ENCODE measurements at regions not wholly inside any gene's neighbourhood (a gene's known extent, or its start where the extent isn't known, plus 50 kb on each side); places are given as distances from the start of the nearest gene placed in this dataset.

DNA sequence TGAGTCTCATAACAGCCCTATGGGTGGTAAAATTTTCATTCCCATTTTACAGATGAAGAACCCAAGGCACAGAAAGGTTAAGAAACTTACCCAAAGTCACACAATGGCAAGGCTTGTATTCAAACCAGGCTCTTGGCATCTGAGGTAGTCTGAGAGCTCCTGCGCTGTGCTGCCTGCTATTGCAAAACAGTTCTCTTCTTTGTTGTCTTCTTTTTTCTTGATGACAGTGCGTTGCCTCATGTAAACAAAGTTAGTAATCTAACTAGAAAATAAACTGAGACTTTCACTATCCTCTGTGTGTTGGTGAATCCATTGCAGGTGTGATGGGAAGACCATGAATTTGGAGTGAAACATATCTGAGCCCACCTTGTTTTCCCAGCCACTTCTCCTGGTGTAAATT is 240.8 kb downstream of the PTEN start:
- no peak for DNase-seq (ENCODE audit: low read depth in 4 of 4, low spot score in 3 of 4)

DNA sequence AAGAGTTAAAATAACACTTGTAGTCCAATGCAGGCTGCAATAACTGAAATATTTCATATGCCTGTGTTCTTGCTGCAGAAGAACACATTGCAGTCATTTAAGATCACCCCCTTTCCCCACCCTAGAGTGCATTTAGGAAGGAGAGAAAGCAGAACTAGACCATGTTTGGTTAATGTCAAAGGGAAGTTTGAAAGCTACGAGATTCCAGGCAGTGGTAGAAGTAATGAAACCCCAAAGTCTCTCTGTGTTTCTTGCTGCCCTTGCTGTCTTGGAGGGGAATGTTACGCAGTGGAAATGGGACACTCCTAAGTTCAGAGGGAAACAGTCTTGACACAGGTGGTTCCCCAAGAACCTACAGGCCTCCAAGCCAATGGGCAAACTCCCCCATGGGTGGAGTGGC is 242.9 kb downstream of the PTEN start:
- DNase-seq (ENCODE audit: low read depth in 4 of 4, low spot score in 3 of 4), result no peak

DNA sequence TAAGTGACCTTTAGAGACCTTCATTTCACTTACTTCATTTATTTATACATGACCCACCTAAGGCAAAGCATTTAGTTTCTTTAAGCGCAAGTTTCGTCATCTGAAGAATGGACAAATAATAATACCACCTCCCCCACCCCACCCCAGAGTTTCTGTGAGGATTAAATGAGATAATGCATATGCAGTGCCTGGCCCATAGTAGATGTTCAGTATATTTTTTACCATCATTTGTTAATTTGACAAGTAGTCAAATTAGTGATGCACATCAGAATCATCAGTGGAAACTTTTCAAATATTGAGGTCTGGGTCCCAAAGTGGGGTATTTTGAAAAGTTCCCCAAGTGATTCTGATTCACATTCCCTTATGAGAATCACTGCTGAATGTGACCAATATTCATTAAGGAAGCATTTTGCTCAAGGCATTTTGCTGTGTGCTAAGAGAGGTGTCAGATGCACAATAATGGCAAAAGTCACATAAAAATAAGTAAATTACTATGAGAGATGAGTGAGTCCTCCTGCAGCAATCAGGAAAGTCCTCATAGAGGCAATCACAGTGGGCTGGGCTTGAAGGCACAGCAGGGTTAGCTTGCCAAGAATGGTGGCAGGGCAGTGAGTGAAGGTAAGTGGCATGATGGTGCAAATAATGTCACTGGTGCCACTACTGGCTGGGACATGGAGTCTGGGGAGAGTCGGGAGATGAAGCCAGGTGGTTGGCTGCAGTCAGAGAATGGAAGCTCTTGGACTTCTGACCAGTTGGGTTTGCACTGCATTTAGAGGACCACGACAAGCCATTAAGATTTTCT is 244.1 kb downstream of the PTEN start:
- DNase-seq (ENCODE audit: low read depth in 4 of 4, low spot score in 3 of 4), result no peak

DNA sequence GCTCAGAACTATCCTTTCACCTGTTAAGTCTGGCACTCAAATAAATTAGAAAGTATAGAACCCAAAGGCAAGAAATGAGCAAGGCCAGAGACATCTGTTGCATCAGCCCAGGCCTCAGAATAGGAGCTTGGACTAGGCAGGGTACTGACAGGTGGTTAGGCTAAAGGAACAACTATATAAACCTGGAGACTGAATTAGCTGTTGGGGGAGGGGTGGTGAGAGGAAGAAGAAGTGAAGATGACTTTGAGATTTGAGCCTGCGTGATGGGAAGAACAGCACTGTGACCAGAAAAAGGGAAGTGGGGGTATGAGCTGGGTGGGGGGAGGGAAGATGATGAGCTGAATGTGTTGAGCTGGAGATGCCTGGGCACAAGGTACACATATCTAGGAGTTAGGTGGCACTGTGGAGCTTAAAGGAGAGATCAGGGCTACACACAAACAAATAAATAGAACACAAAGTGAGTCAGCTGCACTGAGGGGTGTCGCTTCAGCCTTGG is 244.7 kb downstream of the PTEN start:
- DNase-seq (ENCODE audit: low read depth in 4 of 4, low spot score in 3 of 4), result no peak

DNA sequence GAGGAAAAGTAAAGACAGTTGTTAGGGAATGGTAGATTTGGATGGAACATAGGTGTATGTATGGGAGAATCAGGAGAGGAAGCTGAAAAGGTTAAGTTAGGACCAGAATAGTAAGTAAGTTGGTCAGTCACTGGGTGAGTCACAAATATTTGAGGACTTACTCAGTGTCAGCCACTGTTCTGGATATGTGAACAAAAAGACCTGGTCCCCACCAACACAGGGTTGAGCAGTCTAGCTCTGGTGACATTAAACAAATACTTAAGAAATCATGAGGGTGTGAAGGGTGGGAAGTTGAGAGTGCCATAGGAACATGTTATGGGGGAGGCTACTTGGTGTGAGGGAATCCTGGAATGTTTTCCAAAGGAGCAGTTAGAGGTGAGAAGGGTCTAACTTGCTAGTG is 246.9 kb downstream of the PTEN start:
- no peak for DNase-seq (ENCODE audit: low read depth in 4 of 4, low spot score in 3 of 4)

DNA sequence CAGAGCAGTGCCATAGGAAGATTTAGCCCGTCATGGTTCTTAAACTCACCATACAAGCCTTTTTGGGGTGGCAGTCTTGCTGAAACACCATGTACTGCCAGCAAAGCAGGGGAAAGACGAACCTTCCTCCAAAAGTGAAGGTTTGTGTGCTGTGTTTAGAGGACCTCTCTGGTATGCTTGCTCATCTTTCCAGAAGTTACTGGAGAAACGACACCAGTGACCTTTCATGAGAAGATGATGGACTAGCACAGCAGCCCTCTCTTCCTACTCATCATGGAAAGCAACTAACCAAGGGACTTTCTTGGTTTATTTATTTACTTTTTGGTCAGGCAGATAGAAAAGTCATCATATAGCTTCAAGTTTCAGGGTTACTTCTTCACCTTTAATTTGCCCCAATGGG is 247.4 kb downstream of the PTEN start:
- no peak for DNase-seq (ENCODE audit: low read depth in 4 of 4, low spot score in 3 of 4)

DNA sequence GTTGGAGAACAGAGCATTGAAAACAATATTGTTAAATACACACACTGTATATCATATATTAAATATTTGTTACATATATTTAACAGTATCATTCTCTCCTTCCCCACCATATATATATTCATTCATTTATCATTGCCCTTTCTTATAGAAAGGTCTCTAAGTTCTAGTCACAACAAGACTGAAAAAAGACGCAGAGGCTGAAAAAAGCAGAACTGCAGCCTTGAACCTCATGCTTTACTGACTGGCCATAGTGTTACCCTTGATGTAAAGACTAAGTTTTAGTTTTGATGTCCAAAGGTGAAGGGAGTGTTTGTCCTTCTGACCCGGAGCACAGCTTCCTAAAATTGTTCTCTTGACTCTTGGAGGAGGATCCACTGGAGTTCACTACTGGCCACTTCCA is 247.9 kb downstream of the PTEN start:
- no peak for DNase-seq (ENCODE audit: low read depth in 4 of 4, low spot score in 3 of 4)

DNA sequence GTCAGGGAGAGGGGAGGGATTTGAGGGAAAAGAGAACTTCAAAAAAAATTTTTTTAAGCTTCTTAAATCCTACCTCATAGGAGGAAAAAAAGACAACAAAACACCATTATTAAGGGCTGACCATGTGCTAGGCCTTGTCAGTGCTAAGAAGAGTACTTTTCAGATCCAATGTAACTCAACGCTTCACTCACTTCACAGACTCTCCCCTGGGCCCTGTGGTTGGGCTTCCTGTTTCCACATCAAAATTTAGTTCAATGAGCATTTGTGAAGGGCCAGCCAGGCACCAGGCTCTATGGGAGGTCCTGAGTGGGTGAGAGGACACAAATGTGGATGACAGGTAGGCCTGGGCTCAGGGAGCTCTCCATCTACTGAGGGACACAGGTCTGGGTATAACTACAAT is 249.8 kb downstream of the PTEN start:
- DNase-seq (ENCODE audit: low read depth in 4 of 4, low spot score in 3 of 4), result no peak

DNA sequence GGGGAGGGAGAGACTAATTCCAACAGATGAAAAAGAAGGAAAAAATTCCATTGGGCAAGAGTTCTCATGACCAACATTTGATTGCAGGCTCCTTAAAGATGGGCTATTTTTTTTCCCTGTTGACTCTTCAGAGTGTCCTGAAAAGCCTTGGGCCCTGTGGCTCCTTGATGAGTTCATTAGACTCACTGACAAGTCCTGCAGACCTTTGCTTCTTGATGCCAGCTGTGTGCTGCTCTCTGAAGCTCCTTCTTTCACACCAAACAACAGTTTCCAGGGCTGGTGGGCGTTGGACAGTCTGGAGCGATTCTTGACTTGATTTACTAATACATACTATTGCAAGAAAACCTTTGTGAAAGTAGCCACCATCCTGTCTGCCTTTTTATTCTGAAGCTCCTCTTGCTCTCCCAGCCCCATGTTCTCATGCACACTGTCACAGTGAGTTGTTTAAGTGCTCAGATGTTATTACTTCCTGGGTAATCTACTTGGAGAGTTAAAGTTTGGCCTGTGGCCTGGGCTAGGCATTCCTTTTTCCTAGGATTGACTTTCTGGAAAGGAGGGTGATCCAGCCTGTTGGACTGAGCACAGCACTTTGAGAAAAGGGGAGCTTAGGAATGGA is 250.3 kb downstream of the PTEN start:
- DNase-seq (ENCODE audit: low read depth in 4 of 4, low spot score in 3 of 4), result no peak

DNA sequence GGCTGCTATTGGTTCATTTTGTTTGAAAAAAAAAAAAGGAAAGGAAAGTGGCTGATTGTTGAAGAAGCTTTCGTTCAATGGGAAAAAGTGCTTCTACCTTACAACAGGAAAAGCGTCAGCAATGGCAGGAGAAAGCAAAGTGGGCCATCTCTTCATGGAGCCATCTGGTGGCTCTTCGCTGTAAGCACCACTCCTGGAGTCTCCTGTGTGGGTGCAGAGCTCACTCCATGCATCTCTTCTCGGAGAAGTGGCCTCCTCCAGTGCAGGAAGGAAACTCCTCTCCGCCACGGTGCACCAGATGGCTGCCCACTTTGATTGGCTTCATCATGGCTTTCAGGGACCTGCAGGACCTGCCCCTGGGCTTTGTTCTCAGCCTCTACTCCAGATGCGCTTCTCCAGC is 250.9 kb downstream of the PTEN start:
- DNase-seq (ENCODE audit: low read depth in 4 of 4, low spot score in 3 of 4), result no peak

DNA sequence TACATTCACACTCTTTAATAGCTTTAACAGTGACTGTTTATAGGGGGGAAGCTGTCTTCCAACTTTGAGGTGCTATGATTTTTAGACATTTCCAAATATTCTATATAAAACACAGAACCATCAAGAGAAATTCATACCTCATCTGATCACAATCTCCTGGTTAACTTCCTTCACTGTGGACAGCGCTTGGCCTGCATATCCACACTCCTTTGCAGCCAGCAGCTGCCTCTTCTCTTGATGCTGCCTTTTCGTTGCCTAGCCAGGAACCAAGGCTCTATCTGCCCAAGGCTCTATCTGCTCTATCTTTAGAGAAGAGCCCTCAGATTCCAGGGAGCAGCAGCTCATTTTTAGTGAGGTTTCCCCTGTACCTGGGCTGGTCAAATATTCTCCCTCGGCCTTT is 252.0 kb downstream of the PTEN start:
- DNase-seq (ENCODE audit: low read depth in 4 of 4, low spot score in 3 of 4), result no peak

DNA sequence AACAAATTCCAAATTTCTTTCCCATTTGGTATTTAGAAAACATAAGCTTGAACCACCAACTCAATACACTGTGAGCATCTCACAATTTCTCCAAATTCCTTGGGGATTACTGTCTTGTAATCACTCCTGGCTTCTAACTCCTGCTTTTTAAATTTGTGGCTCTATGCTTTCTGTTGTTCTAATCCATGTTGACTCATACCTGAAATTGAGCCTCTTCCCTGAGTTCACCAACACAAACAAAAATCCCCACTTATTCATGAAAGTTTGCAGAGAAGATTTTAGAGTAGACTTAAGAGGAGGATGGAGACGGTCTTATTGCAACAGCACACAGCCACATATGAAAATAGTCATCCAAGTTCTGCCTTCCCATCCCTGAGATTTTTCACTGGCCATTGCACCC is 252.5 kb downstream of the PTEN start:
- no peak for DNase-seq (ENCODE audit: low read depth in 4 of 4, low spot score in 3 of 4)

DNA sequence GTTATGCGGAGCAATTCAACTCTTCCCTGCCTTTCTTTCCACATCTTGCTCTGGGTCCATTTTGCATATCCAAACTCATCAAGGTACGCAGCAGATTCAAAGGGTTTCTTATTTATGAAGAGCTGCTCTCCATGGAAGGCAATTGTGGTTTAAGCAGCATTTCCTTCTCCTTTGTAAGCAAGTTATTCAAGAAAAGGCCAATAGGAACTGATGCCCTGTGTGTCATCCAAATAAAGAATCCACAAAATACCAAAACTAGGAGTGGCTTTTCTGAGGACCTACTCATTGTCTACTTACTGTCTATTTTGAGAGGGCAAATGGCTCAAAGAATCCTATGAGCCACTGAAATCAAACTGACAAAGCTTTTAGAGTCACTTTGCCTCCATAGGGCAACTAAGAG is 253.1 kb downstream of the PTEN start:
- no peak for DNase-seq (ENCODE audit: low read depth in 4 of 4, low spot score in 3 of 4)

DNA sequence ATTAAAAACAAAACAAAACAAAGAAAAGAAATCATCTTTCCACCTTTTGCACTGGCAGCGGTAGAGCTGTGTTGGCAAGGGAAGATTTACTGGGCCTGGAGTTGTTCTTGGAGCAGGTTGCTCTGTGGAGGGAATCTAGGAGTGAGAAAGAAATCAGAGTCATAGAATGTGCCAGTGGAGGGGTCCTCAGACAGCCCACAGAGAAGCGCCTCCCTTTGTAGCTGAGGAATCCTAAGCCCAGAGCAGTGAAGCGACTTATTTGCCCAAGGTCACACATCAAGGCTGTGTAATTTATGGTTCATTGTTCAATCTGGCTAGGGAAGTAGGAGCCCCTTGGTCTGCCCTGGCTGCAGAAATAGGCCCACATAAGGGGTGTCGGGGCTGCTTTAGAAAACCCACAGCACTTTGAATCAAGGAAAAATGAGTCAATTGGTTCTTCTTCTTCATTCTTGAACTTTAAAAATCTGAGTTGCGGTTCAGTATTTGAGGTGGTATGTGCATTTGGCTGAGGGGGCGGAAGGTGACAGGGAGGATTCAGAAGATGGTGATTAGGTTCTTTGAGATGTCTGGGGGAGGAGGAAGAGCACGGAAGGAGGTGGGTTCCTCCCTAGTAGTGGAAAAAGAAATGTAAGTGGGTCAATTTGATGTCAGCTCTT is 253.7 kb downstream of the PTEN start:
- DNase-seq (ENCODE audit: low read depth in 4 of 4, low spot score in 3 of 4), result no peak

DNA sequence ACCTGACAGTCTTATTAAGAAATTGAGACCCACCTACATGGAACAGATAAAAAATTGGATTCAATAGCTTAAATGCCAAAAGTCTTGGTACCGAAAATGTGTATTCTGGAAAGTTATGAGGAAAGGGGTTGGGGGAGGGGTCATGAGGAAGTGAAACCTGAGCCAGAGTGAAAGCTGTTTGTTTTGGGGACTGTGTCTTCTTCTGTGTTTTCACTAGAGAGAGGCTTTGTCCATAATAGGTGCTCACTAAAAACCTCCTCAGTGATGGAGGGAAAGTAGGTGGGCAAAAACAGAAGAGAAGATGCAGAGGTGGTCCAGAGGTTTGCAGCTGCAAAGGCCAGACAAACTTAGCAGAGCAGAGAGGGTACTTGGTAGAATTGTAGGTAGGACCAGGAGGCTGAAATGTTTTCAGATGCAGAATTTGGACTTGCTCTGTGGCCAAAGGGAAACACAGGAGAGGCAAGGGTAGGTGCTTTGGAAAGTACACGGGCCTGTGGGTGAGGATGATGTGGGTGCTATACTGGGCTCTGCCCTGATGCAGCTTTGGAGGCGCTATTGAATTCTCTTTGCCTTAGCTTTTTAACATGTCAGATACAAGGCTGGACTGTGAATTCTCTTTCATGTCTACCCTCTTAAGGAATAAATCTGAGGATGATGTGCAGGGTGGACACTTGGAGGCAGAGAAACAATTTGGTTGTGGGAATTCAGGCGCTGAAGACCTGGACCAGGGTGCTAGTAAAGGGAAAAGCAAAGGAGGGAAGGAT is 254.6 kb downstream of the PTEN start:
- DNase-seq (ENCODE audit: low read depth in 4 of 4, low spot score in 3 of 4), result no peak

DNA sequence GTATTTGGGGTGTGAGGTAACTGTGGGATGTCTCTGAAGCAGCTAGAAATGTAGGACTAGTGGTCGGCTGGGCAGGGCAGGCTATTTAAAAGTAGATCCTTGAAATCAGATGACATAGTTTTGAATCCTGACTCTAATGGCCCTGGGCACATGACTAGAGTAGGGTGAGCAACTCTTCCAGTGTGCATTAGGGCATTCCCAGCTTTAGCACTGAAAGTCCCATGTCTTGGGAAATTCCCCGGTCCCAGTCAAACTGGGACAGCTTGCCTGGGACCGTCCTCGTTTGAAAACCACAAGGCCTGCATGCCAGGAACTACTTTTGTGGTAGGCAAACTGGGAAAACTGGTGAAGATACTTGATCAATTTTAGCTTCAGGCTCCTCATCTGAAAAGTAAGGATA is 255.3 kb downstream of the PTEN start:
- DNase-seq (ENCODE audit: low read depth in 4 of 4, low spot score in 3 of 4), result no peak

DNA sequence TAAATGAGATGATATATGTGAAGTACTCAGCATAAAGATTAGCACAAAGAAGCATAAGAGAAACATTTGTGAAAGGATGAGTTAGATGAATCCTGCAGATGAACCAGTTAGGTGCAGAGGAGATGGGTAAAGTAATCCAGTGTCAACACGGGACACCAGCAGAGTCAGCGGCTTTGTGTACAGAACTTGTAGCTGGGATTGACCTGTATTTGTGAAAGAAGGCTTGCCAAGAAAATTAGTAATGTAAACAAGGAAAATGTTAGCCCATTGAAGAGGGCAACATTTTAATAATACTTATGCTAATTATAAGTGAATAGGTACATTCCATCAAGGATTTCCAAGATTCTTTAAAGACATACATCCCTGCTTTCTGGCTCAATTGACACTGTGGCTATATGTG is 255.7 kb downstream of the PTEN start:
- no peak for DNase-seq (ENCODE audit: low read depth in 4 of 4, low spot score in 3 of 4)

DNA sequence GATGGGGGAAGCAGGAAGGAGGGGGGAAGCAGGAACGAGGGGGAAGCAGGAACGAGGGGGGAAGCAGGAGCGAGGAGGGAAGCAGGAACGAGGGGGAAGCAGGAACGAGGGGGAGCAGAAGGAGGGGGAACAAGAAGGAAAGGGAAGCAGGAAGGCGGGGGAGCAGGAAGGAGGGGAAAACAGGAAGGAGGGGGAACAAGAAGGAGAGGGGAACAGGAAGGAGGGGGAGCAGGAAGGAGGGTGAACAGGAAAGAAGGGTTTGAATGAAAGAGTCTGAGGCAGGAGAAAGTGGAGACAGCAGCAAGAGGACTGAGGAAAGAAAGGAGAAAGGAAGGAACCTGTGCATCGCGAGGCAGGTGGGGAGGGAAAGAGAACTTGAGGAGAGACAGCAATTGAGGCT is 256.6 kb downstream of the PTEN start:
- DNase-seq (ENCODE audit: low read depth in 4 of 4, low spot score in 3 of 4), result no peak

DNA sequence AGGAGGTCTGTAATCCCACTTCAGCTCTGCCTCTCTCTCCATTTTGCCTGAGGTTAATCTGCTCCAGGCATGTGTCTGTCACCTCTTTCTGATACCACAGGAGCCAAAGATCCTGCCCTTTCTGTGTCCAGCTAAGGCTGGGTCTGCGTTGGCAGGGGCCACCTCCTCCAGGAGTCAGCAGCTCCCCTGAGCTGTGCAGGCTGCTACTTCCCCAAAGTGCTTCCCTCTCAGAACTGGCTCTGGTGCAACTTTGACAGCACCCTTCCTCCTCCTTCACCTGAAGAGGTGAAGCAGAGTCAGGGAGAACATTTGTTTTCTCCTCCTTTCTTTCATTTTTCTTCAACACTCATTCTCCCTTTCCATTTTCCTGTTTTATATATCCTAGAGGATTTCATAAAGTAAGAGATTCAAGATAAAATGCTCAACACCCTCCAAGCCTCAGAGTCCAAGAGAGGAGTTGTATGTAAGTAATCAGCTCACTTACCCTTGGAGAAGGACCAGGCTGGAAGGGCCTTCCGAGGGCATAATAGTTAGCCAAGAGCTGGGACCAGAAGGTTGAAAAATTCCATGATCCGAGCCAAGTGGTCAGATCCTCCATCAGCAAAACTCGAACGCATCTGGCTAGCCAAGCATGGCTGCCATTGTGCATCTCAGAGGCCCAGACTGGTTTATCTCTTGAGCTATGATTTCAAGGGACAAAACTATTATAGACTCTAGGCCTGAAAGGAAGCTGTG is 257.3 kb downstream of the PTEN start:
- no peak for DNase-seq (ENCODE audit: low read depth in 4 of 4, low spot score in 3 of 4)

DNA sequence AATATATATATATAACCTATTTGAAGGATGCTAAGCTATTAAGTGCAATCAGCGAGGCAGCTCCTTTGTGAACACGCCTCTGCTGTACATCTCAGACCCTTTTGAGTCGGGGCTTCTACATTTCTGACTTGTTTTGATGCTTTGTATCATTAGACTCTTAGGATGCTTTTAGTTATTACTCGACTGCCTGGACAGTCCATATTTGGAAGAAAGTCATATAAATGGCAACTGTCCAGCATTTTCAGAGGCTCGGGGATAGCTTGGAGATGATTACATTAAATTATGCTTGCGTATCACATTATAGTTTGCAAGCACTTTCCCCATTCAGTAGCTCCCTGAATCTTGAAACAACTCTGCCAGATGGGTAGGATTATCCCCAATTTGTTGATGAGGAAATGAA is 257.9 kb downstream of the PTEN start:
- DNase-seq (ENCODE audit: low read depth in 4 of 4, low spot score in 3 of 4), result no peak

DNA sequence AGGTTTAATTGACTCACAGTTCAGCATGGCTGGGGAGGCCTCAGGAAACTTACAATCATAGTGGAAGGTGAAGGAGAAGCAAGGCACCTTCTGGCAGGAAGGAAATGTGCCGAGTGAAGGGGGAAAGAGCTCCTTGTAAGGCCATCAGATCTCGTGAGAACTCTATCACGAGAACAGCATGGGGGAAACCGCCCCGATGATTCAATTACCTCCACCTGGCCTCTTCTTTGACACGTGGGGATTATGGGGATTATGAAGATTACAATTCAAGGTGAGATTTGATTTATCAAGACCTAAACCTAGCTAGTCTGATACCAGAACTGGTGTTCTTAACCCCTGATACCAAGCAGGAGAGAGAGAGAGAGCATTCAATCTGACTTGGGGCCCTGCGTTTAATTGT is 258.7 kb downstream of the PTEN start:
- no peak for DNase-seq (ENCODE audit: low read depth in 4 of 4, low spot score in 3 of 4)
